Lung (tissue), 11 donors: ENCODE measurements at regions not wholly inside any gene's neighbourhood (a gene's known extent, or its start where the extent isn't known, plus 50 kb on each side); places are given as distances from the start of the nearest gene placed in this dataset.

Experiments
- ATAC-seq: fragments of 200-7000 bp; cut with Tn5 transposase; one replicate; pipeline ENCODE4 v1.9.1; 2020; ENCODE audit warnings: moderate number of reproducible peaks; ENCODE audit not compliant: insufficient read depth, low FRiP score
- DNase-seq, 3 donors: peaks; one replicate each; pipeline ENCODE4 v3.0.0-alpha.2; 2013 to 2017
- H3K27ac ChIP-seq, 2 donors: one replicate each; pipeline ENCODE4 v1.5.1; 2013; ENCODE audit warnings: mild to moderate bottlenecking in 2 of 2, moderate library complexity in 2 of 2, control low read depth in 1 of 2, inconsistent platforms in 1 of 2, low read depth in 1 of 2, low read length in 1 of 2
- H3K27me3 ChIP-seq, 3 donors: one replicate each; pipeline ENCODE4 v1.5.1; 2013; ENCODE audit warnings: low read length in 2 of 3; ENCODE audit not compliant: control insufficient read depth in 3 of 3, insufficient read depth in 3 of 3
- H3K36me3 ChIP-seq, 4 donors: one replicate each; pipeline ENCODE4 v1.5.1; 2013; ENCODE audit warnings: low read length in 4 of 4, mild to moderate bottlenecking in 1 of 4, moderate library complexity in 1 of 4; ENCODE audit not compliant: control insufficient read depth in 4 of 4, insufficient read depth in 4 of 4
- H3K4me1 ChIP-seq, 5 donors: one replicate each; pipeline ENCODE4 v1.5.1; 2013; ENCODE audit warnings: low read length in 5 of 5, mild to moderate bottlenecking in 2 of 5, moderate library complexity in 1 of 5; ENCODE audit not compliant: control insufficient read depth in 5 of 5, insufficient read depth in 5 of 5
- H3K4me3 ChIP-seq: one replicate; pipeline ENCODE4 v1.5.1; 2013; ENCODE audit warnings: mild to moderate bottlenecking, control low read depth, moderate library complexity
- H3K9ac ChIP-seq, 2 donors: one replicate each; pipeline ENCODE4 v1.5.1; 2013; ENCODE audit warnings: low read length in 2 of 2, control low read depth in 1 of 2; ENCODE audit not compliant: insufficient read depth in 1 of 2
- H3K9me3 ChIP-seq, 4 donors: one replicate each; pipeline ENCODE4 v1.5.1; 2013; ENCODE audit warnings: low read length in 3 of 4, mild to moderate bottlenecking in 1 of 4, moderate library complexity in 1 of 4; ENCODE audit not compliant: control insufficient read depth in 4 of 4, insufficient read depth in 3 of 4
- CTCF ChIP-seq: IDR thresholded peaks from 2 replicates; pipeline ENCODE4 v1.5.1; 2012; ENCODE audit warnings: mild to moderate bottlenecking; ENCODE audit errors: control extremely low read depth, extremely low read depth
- WGBS, 2 donors: extraction: QIAGEN DNeasy Blood & Tissue Kit; methylation state at CpG; one replicate each; pipeline ENCODE4 v1.1.7; 2013; 5-methylcytosine and 5-hydroxymethylcytosine counted together
- donor health status: control.
- donor health status: control.
- donor health status: Bipolar disorder and iron deficiency.
- donor health status: healthy.
- donor health status: DM: yes; HTN: yes; CAD: no.

GRCh38 chr6:139758209-139758611 lies 383.8 kb upstream of the CITED2 start:
- H3K27ac ChIP-seq, result peak overlapping the region in 1 of 2 donors; percentile 16
- H3K27me3 ChIP-seq, result no peaks in the 10 kb centered on the region
- WGBS, 2 donors, result 33 to 44% methylated on average over 3 of the region's 3 CpGs
- no peaks in the 10 kb centered on the region for H3K9me3 ChIP-seq
- H3K4me3 ChIP-seq, result no peak overlapping the region
- DNase-seq (no peak), ATAC-seq (no peak)
- peaks cover 0 to 26% (median 6%) of the 10 kb centered on the region in 5 donors for H3K4me1 ChIP-seq
- H3K36me3 ChIP-seq, result no peaks in the 10 kb centered on the region
- H3K9ac ChIP-seq, result no peak overlapping the region
- no peak for TF ChIP-seq CTCF

- Histone ChIP-seq H3K27me3 (no peaks in the 10 kb centered on the region), H3K4me1 (peaks cover 0 to 27% (median 3%) of the 10 kb centered on the region in 5 donors), H3K9ac (no peak overlapping the region), H3K36me3 (no peaks in the 10 kb centered on the region), H3K4me3 (no peak overlapping the region), H3K27ac (no peak overlapping the region), H3K9me3 (no peaks in the 10 kb centered on the region)
- 26 to 58% methylated on average over 1 of the region's 1 CpG for WGBS, 2 donors
- ATAC-seq, result no peak
- no peak for DNase-seq
- no peak for TF ChIP-seq CTCF
These were observed 383.3 kb upstream of the CITED2 start for GRCh38 chr6:139757784-139758183.

GRCh38 chr6:139756381-139756780 lies 381.9 kb upstream of the CITED2 start:
- Histone ChIP-seq H3K4me1 (peaks cover 0 to 27% (median 3%) of the 10 kb centered on the region in 5 donors), H3K27ac (no peak overlapping the region)

More at GRCh38 chr6:139756381-139756780, 381.9 kb upstream of the CITED2 start:
- Histone ChIP-seq H3K9ac (no peak overlapping the region), H3K27me3 (no peaks in the 10 kb centered on the region), H3K4me3 (no peak overlapping the region), H3K9me3 (no peaks in the 10 kb centered on the region), H3K36me3 (no peaks in the 10 kb centered on the region)
- ATAC-seq (no peak), DNase-seq (no peak)
- 74 to 88% methylated on average over 1 of the region's 1 CpG for WGBS, 2 donors
- no peak for TF ChIP-seq CTCF
